Hematopoietic multipotent progenitor cell treated with erythropoietin and hydrocortisone succinate and interleukin-3 and kit ligand, for 17 days (in vitro differentiated cells): ENCODE measurements at regions not wholly inside any gene's neighbourhood (a gene's known extent, or its start where the extent isn't known, plus 50 kb on each side); places are given as distances from the start of the nearest gene placed in this dataset.
"Not testable (repeated sequence)": the region's sequence is repeated elsewhere in the genome, so short reads cannot be mapped to it uniquely, and the experiment has no call there.

Source experiments
- DNase-seq: peaks from one replicate; pipeline ENCODE4 v3.0.0-alpha.2; 2015; ENCODE audit warnings: low spot score

- DNase-seq, result no peak
These were observed 867.1 kb upstream of the ZEB2 start for GRCh38 chr2:145386973-145387372.

- no peak for DNase-seq
These were observed 864.0 kb upstream of the ZEB2 start for GRCh38 chr2:145383961-145384360.

GRCh38 chr2:145380436-145381017 lies 860.6 kb upstream of the ZEB2 start:
- no peak for DNase-seq

GRCh38 chr2:145379934-145380333 lies 860.0 kb upstream of the ZEB2 start:
- DNase-seq, result no peak

- no peak for DNase-seq
These were observed 854.2 kb upstream of the ZEB2 start for GRCh38 chr2:145374165-145374564.

GRCh38 chr2:145367334-145367733 lies 847.4 kb upstream of the ZEB2 start:
- DNase-seq, result not testable (repeated sequence)

- DNase-seq, result no peak
These were observed 846.4 kb upstream of the ZEB2 start for GRCh38 chr2:145366341-145366740.

- DNase-seq, result no peak
These were observed 840.3 kb upstream of the ZEB2 start for GRCh38 chr2:145360129-145360790.

- no peak for DNase-seq
These were observed 839.6 kb upstream of the ZEB2 start for GRCh38 chr2:145359561-145359960.

- no peak for DNase-seq
These were observed 836.1 kb upstream of the ZEB2 start for GRCh38 chr2:145356056-145356455.

GRCh38 chr2:145352484-145352883 lies 832.6 kb upstream of the ZEB2 start:
- DNase-seq, result no peak

GRCh38 chr2:145351864-145352425 lies 832.0 kb upstream of the ZEB2 start:
- DNase-seq, result no peak

GRCh38 chr2:145350011-145350410 lies 830.1 kb upstream of the ZEB2 start:
- DNase-seq, result no peak

- DNase-seq, result no peak
These were observed 824.3 kb upstream of the ZEB2 start for GRCh38 chr2:145344076-145344724.

- DNase-seq, result no peak
These were observed 823.4 kb upstream of the ZEB2 start for GRCh38 chr2:145343287-145343686.

- no peak for DNase-seq
These were observed 821.6 kb upstream of the ZEB2 start for GRCh38 chr2:145341536-145341935.

GRCh38 chr2:145339646-145340045 lies 819.7 kb upstream of the ZEB2 start:
- no peak for DNase-seq

- no peak for DNase-seq
These were observed 812.4 kb upstream of the ZEB2 start for GRCh38 chr2:145332210-145332898.

GRCh38 chr2:145329971-145330370 lies 810.1 kb upstream of the ZEB2 start:
- no peak for DNase-seq

- no peak for DNase-seq
These were observed 805.6 kb upstream of the ZEB2 start for GRCh38 chr2:145325485-145325884.

- no peak for DNase-seq
These were observed 804.8 kb upstream of the ZEB2 start for GRCh38 chr2:145324748-145325147.

GRCh38 chr2:145323512-145323911 lies 803.6 kb upstream of the ZEB2 start:
- no peak for DNase-seq

GRCh38 chr2:145321344-145321743 lies 801.4 kb upstream of the ZEB2 start:
- no peak for DNase-seq
